ENCODE measurements at regions not wholly inside any gene's neighbourhood (a gene's known extent, or its start where the extent isn't known, plus 50 kb on each side); places are given as distances from the start of the nearest gene placed in this dataset.

GRCh38 chr5:2487152-2487763 is 264.2 kb downstream of the IRX2 start:
- H2AFZ ChIP-seq (ENCODE audit: low read depth, low read length) = no peak overlapping the region
- no peak overlapping the region for H3K4me2 ChIP-seq (ENCODE audit: low read length)
- H3K36me3 ChIP-seq (replicated peaks; ENCODE audit: low read depth, low read length) = no peaks in the 10 kb centered on the region
- no peaks in the 10 kb centered on the region for H3K27me3 ChIP-seq (ENCODE audit: low read depth, low read length)
- no peak overlapping the region for H3K4me3 ChIP-seq (ENCODE audit: low read length)
- no peak overlapping the region for H3K27ac ChIP-seq (ENCODE audit: low read length)
- no peaks in the 10 kb centered on the region for H3K4me1 ChIP-seq (ENCODE audit: low read length)
- H3K9ac ChIP-seq (ENCODE audit: low read length) = no peak overlapping the region
- H4K20me1 ChIP-seq (ENCODE audit: insufficient read depth, low read length) = no peaks in the 10 kb centered on the region
- no peaks in the 10 kb centered on the region for H3K79me2 ChIP-seq (ENCODE audit: low read length)
- H3K9me3 ChIP-seq (ENCODE audit: insufficient read depth, low read length) = no peaks in the 10 kb centered on the region
- TF ChIP-seq CTCF (IDR thresholded peaks at IDR 0.05; ENCODE audit: low read depth, low read length) (no peak), EZH2phosphoT487 (IDR thresholded peaks at IDR 0.05; ENCODE audit: low read depth) (no peak)

GRCh38 chr5:2486373-2486772 is 265.1 kb downstream of the IRX2 start:
- Histone ChIP-seq H3K9ac (ENCODE audit: low read length) (no peak overlapping the region), H3K9me3 (ENCODE audit: insufficient read depth, low read length) (no peaks in the 10 kb centered on the region), H3K27ac (ENCODE audit: low read length) (no peak overlapping the region), H2AFZ (ENCODE audit: low read depth, low read length) (no peak overlapping the region), H3K79me2 (ENCODE audit: low read length) (no peaks in the 10 kb centered on the region), H3K27me3 (ENCODE audit: low read depth, low read length) (no peaks in the 10 kb centered on the region), H3K36me3 (replicated peaks; ENCODE audit: low read depth, low read length) (no peaks in the 10 kb centered on the region), H4K20me1 (ENCODE audit: insufficient read depth, low read length) (no peaks in the 10 kb centered on the region), H3K4me2 (ENCODE audit: low read length) (no peak overlapping the region), H3K4me3 (ENCODE audit: low read length) (no peak overlapping the region), H3K4me1 (ENCODE audit: low read length) (no peaks in the 10 kb centered on the region)
- TF ChIP-seq EZH2phosphoT487 (IDR thresholded peaks at IDR 0.05; ENCODE audit: low read depth) = no peak
- TF ChIP-seq CTCF (IDR thresholded peaks at IDR 0.05; ENCODE audit: low read depth, low read length) = no peak

- H3K27ac ChIP-seq (ENCODE audit: low read length) = no peak overlapping the region
- no peaks in the 10 kb centered on the region for H3K27me3 ChIP-seq (ENCODE audit: low read depth, low read length)
- H3K36me3 ChIP-seq (replicated peaks; ENCODE audit: low read depth, low read length) = no peaks in the 10 kb centered on the region
- H3K9me3 ChIP-seq (ENCODE audit: insufficient read depth, low read length) = no peaks in the 10 kb centered on the region
- H3K79me2 ChIP-seq (ENCODE audit: low read length) = no peaks in the 10 kb centered on the region
- H3K4me1 ChIP-seq (ENCODE audit: low read length) = no peaks in the 10 kb centered on the region
- H2AFZ ChIP-seq (ENCODE audit: low read depth, low read length) = no peak overlapping the region
- TF ChIP-seq CTCF (IDR thresholded peaks at IDR 0.05; ENCODE audit: low read depth, low read length) = no peak
- no peak for TF ChIP-seq EZH2phosphoT487 (IDR thresholded peaks at IDR 0.05; ENCODE audit: low read depth)
- no peak overlapping the region for H3K4me2 ChIP-seq (ENCODE audit: low read length)
- no peak overlapping the region for H3K4me3 ChIP-seq (ENCODE audit: low read length)
- no peak overlapping the region for H3K9ac ChIP-seq (ENCODE audit: low read length)
- H4K20me1 ChIP-seq (ENCODE audit: insufficient read depth, low read length) = no peaks in the 10 kb centered on the region
Measured at GRCh38 chr5:2482778-2483177, 268.7 kb downstream of the IRX2 start.

- Histone ChIP-seq H3K4me1 (ENCODE audit: low read length) (no peaks in the 10 kb centered on the region), H3K4me2 (ENCODE audit: low read length) (no peak overlapping the region), H3K79me2 (ENCODE audit: low read length) (no peaks in the 10 kb centered on the region), H3K9me3 (ENCODE audit: insufficient read depth, low read length) (no peaks in the 10 kb centered on the region), H2AFZ (ENCODE audit: low read depth, low read length) (no peak overlapping the region), H3K9ac (ENCODE audit: low read length) (no peak overlapping the region), H3K27ac (ENCODE audit: low read length) (no peak overlapping the region), H3K4me3 (ENCODE audit: low read length) (no peak overlapping the region), H4K20me1 (ENCODE audit: insufficient read depth, low read length) (no peaks in the 10 kb centered on the region), H3K36me3 (replicated peaks; ENCODE audit: low read depth, low read length) (no peaks in the 10 kb centered on the region), H3K27me3 (ENCODE audit: low read depth, low read length) (no peaks in the 10 kb centered on the region)
- TF ChIP-seq EZH2phosphoT487 (IDR thresholded peaks at IDR 0.05; ENCODE audit: low read depth) (no peak), CTCF (IDR thresholded peaks at IDR 0.05; ENCODE audit: low read depth, low read length) (no peak)
Measured at GRCh38 chr5:2480871-2481270, 270.6 kb downstream of the IRX2 start.

Measured in OCI-LY3 (cell line).